NT2/D1 (cell line): ENCODE measurements at regions not wholly inside any gene's neighbourhood (a gene's known extent, or its start where the extent isn't known, plus 50 kb on each side); places are given as distances from the start of the nearest gene placed in this dataset.
"Not testable (repeated sequence)": the region's sequence is repeated elsewhere in the genome, so short reads cannot be mapped to it uniquely, and the experiment has no call there.

Experiments
- DNase-seq: peaks from one replicate; pipeline ENCODE4 v3.0.0-alpha.2; 2011; ENCODE audit warnings: low read depth, low spot score
- H3K27me3 ChIP-seq: 2 replicates; pipeline ENCODE4 v1.6.0; 2011; ENCODE audit warnings: mild to moderate bottlenecking; ENCODE audit not compliant: insufficient read length, insufficient read depth
- H3K36me3 ChIP-seq: 2 replicates; pipeline ENCODE4 v1.6.1; 2011; ENCODE audit warnings: mild to moderate bottlenecking, low read length, mixed read lengths; ENCODE audit not compliant: insufficient read depth, insufficient read length
- H3K4me1 ChIP-seq: 2 replicates; pipeline ENCODE4 v1.5.1; 2011; ENCODE audit not compliant: insufficient read depth, insufficient read length
- H3K4me3 ChIP-seq: 2 replicates; pipeline ENCODE4 v1.5.1; 2011; ENCODE audit warnings: low read depth; ENCODE audit not compliant: insufficient read length
- H3K9ac ChIP-seq: 2 replicates; pipeline ENCODE4 v1.6.0; 2011; ENCODE audit warnings: low read depth; ENCODE audit not compliant: insufficient read length
- H3K9me3 ChIP-seq: 2 replicates; pipeline ENCODE4 v1.5.1; 2011; ENCODE audit warnings: mild to moderate bottlenecking, low read length; ENCODE audit not compliant: insufficient read depth
- SUZ12 ChIP-seq: IDR thresholded peaks from 2 replicates; pipeline ENCODE4 v1.6.1; 2011; ENCODE audit not compliant: insufficient read length, insufficient read depth; ENCODE audit errors: extremely low read depth
- YY1 ChIP-seq: IDR thresholded peaks from 2 replicates; pipeline ENCODE4 v1.6.1; 2011; ENCODE audit not compliant: insufficient read length, insufficient read depth
- ZNF274 ChIP-seq: IDR thresholded peaks from 2 replicates; pipeline ENCODE4 v1.6.1; 2011; ENCODE audit warnings: mild to moderate bottlenecking, low read depth, low read length

- TF ChIP-seq SUZ12 (no peak), YY1 (no peak), ZNF274 (no peak)
- no peaks in the 10 kb centered on the region for H3K27me3 ChIP-seq
- no peak for DNase-seq
- H3K4me3 ChIP-seq = no peak overlapping the region
- no peaks in the 10 kb centered on the region for H3K36me3 ChIP-seq
- H3K4me1 ChIP-seq = no peaks in the 10 kb centered on the region
- H3K9ac ChIP-seq = no peak overlapping the region
- no peaks in the 10 kb centered on the region for H3K9me3 ChIP-seq
These were observed 123.6 kb upstream of the RBPJ start for GRCh38 chr4:26197018-26197779.

GRCh38 chr4:26198931-26199330 lies 121.9 kb upstream of the RBPJ start:
- not testable (repeated sequence) for H3K27me3 ChIP-seq, H3K36me3 ChIP-seq, H3K9me3 ChIP-seq, DNase-seq, H3K4me3 ChIP-seq, H3K9ac ChIP-seq, H3K4me1 ChIP-seq

- Histone ChIP-seq H3K9me3 (no peaks in the 10 kb centered on the region), H3K36me3 (no peaks in the 10 kb centered on the region), H3K27me3 (no peaks in the 10 kb centered on the region), H3K4me1 (no peaks in the 10 kb centered on the region), H3K9ac (no peak overlapping the region), H3K4me3 (no peak overlapping the region)
- DNase-seq = no peak
- no peak for TF ChIP-seq SUZ12
- TF ChIP-seq ZNF274 = no peak
- TF ChIP-seq YY1 = no peak
These were observed 121.2 kb upstream of the RBPJ start for GRCh38 chr4:26199596-26199995.

GRCh38 chr4:26201120-26201519 lies 119.7 kb upstream of the RBPJ start:
- no peaks in the 10 kb centered on the region for H3K27me3 ChIP-seq
- no peaks in the 10 kb centered on the region for H3K9me3 ChIP-seq
- no peak for TF ChIP-seq SUZ12
- no peak for TF ChIP-seq YY1
- no peak for TF ChIP-seq ZNF274
- H3K4me3 ChIP-seq = no peak overlapping the region
- no peaks in the 10 kb centered on the region for H3K4me1 ChIP-seq
- H3K36me3 ChIP-seq = no peaks in the 10 kb centered on the region
- no peak for DNase-seq
- H3K9ac ChIP-seq = no peak overlapping the region

GRCh38 chr4:26204249-26204825 lies 116.5 kb upstream of the RBPJ start:
- Histone ChIP-seq H3K4me1 (no peaks in the 10 kb centered on the region), H3K36me3 (no peaks in the 10 kb centered on the region), H3K4me3 (no peak overlapping the region), H3K9me3 (no peaks in the 10 kb centered on the region), H3K27me3 (peaks cover 9% of the 10 kb centered on the region), H3K9ac (no peak overlapping the region)
- TF ChIP-seq YY1 = no peak
- no peak for TF ChIP-seq SUZ12
- TF ChIP-seq ZNF274 = no peak
- no peak for DNase-seq

GRCh38 chr4:26204911-26205370 lies 115.9 kb upstream of the RBPJ start:
- Histone ChIP-seq H3K9me3 (no peaks in the 10 kb centered on the region), H3K4me3 (no peak overlapping the region), H3K36me3 (no peaks in the 10 kb centered on the region), H3K9ac (no peak overlapping the region), H3K4me1 (no peaks in the 10 kb centered on the region), H3K27me3 (peaks cover 15% of the 10 kb centered on the region)
- TF ChIP-seq YY1 (no peak), SUZ12 (no peak), ZNF274 (no peak)
- no peak for DNase-seq

GRCh38 chr4:26206339-26206738 lies 114.5 kb upstream of the RBPJ start:
- TF ChIP-seq ZNF274 (no peak), YY1 (no peak), SUZ12 (no peak)
- DNase-seq = no peak
- no peaks in the 10 kb centered on the region for H3K36me3 ChIP-seq
- no peaks in the 10 kb centered on the region for H3K9me3 ChIP-seq
- no peak overlapping the region for H3K9ac ChIP-seq
- H3K27me3 ChIP-seq = peaks cover 20% of the 10 kb centered on the region
- no peaks in the 10 kb centered on the region for H3K4me1 ChIP-seq
- no peak overlapping the region for H3K4me3 ChIP-seq
